ENCODE measurements at regions not wholly inside any gene's neighbourhood (a gene's known extent, or its start where the extent isn't known, plus 50 kb on each side); places are given as distances from the start of the nearest gene placed in this dataset.

- TF ChIP-seq ZNF384 (IDR thresholded peaks at IDR 0.05) (no peak), ELF4 (IDR thresholded peaks at IDR 0.05) (no peak), SP1 (IDR thresholded peaks at IDR 0.05) (no peak), FOXA1 (IDR thresholded peaks at IDR 0.05) (no peak), SUZ12 (IDR thresholded peaks at IDR 0.05) (no peak), FOXK2 (IDR thresholded peaks at IDR 0.05) (no peak), FOXM1 (IDR thresholded peaks at IDR 0.05; ENCODE audit: borderline replicate concordance) (no peak), HDGF (IDR thresholded peaks at IDR 0.05; ENCODE audit: borderline replicate concordance) (no peak), LEF1 (IDR thresholded peaks at IDR 0.05; ENCODE audit: borderline replicate concordance) (no peak), CTBP1 (IDR thresholded peaks at IDR 0.05; ENCODE audit: borderline replicate concordance) (no peak)
Measured at GRCh38 chr13:97639236-97639635, 205.3 kb downstream of the RAP2A start.
